SJSA1 (cell line): ENCODE measurements at regions not wholly inside any gene's neighbourhood (a gene's known extent, or its start where the extent isn't known, plus 50 kb on each side); places are given as distances from the start of the nearest gene placed in this dataset.

Source experiments
- DNase-seq, 2 experiments: peaks; one replicate each; pipeline ENCODE4 v3.0.0-alpha.2; 2015 to 2020; ENCODE audit warnings: low spot score in 2 of 2, low read depth in 1 of 2
- H3K27ac ChIP-seq: fragments of 250-450 bp; sonication (Bioruptor Pico); 2 replicates; pipeline ENCODE4 v1.5.1; 2020; ENCODE audit warnings: mild to moderate bottlenecking, moderate library complexity
- H3K27me3 ChIP-seq: fragments of 250-450 bp; sonication (Bioruptor Pico); replicated peaks from 2 replicates; pipeline ENCODE4 v1.5.1; 2020; ENCODE audit warnings: mild to moderate bottlenecking, moderate library complexity
- H3K36me3 ChIP-seq: fragments of 250-450 bp; sonication (Bioruptor Pico); 2 replicates; pipeline ENCODE4 v1.5.1; 2020; ENCODE audit warnings: mild to moderate bottlenecking
- H3K4me1 ChIP-seq: fragments of 250-450 bp; sonication (Bioruptor Pico); replicated peaks from 2 replicates; pipeline ENCODE4 v1.6.1; 2021; ENCODE audit warnings: mild to moderate bottlenecking
- H3K4me3 ChIP-seq: fragments of 250-450 bp; sonication (Bioruptor Pico); 2 replicates; pipeline ENCODE4 v1.5.1; 2020; ENCODE audit warnings: mild to moderate bottlenecking
- H3K9me3 ChIP-seq: fragments of 250-450 bp; sonication (Bioruptor Pico); replicated peaks from 2 replicates; pipeline ENCODE4 v1.5.1; 2020; ENCODE audit warnings: mild to moderate bottlenecking

- Histone ChIP-seq H3K36me3 (no peaks in the 10 kb centered on the region), H3K27ac (no peak overlapping the region)
- DNase-seq: peak in 1 of 2 experiments; percentile 28
Observed at GRCh38 chr5:107074996-107075395, 595.7 kb downstream of the EFNA5 start.

GRCh38 chr5:107072967-107073366 is 597.8 kb downstream of the EFNA5 start:
- no peak for DNase-seq
- Histone ChIP-seq H3K36me3 (no peaks in the 10 kb centered on the region), H3K9me3 (no peaks in the 10 kb centered on the region), H3K4me3 (no peak overlapping the region), H3K27ac (no peak overlapping the region), H3K4me1 (peaks cover 9% of the 10 kb centered on the region), H3K27me3 (no peaks in the 10 kb centered on the region)

More at GRCh38 chr5:107074996-107075395, 595.7 kb downstream of the EFNA5 start:
- Histone ChIP-seq H3K27me3 (no peaks in the 10 kb centered on the region), H3K9me3 (no peaks in the 10 kb centered on the region), H3K4me3 (no peak overlapping the region), H3K4me1 (peaks cover 9% of the 10 kb centered on the region)

GRCh38 chr5:107072440-107072839 is 598.3 kb downstream of the EFNA5 start:
- H3K4me1 ChIP-seq: peaks cover 9% of the 10 kb centered on the region
- H3K27ac ChIP-seq: no peak overlapping the region
- H3K9me3 ChIP-seq: no peaks in the 10 kb centered on the region
- H3K36me3 ChIP-seq: no peaks in the 10 kb centered on the region
- H3K27me3 ChIP-seq: no peaks in the 10 kb centered on the region
- no peak overlapping the region for H3K4me3 ChIP-seq
- DNase-seq: peak; percentile 57 to 72

GRCh38 chr5:107068782-107069181 is 602.0 kb downstream of the EFNA5 start:
- no peak for DNase-seq
- H3K27me3 ChIP-seq: no peaks in the 10 kb centered on the region
- H3K36me3 ChIP-seq: no peaks in the 10 kb centered on the region
- H3K9me3 ChIP-seq: no peaks in the 10 kb centered on the region
- H3K4me1 ChIP-seq: peaks cover 9% of the 10 kb centered on the region; the same call in 1 of the 2 replicates
- no peak overlapping the region for H3K4me3 ChIP-seq
- no peak overlapping the region for H3K27ac ChIP-seq

GRCh38 chr5:107067395-107067794 is 603.3 kb downstream of the EFNA5 start:
- peaks cover 4% of the 10 kb centered on the region; the same call in 1 of the 2 replicates for H3K4me1 ChIP-seq
- no peaks in the 10 kb centered on the region for H3K9me3 ChIP-seq
- H3K27me3 ChIP-seq: no peaks in the 10 kb centered on the region
- H3K27ac ChIP-seq: no peak overlapping the region
- no peak for DNase-seq
- no peaks in the 10 kb centered on the region for H3K36me3 ChIP-seq
- H3K4me3 ChIP-seq: no peak overlapping the region

GRCh38 chr5:107063511-107063910 is 607.2 kb downstream of the EFNA5 start:
- no peak overlapping the region for H3K27ac ChIP-seq
- H3K4me1 ChIP-seq: no peaks in the 10 kb centered on the region
- no peaks in the 10 kb centered on the region for H3K9me3 ChIP-seq
- H3K4me3 ChIP-seq: no peak overlapping the region
- no peaks in the 10 kb centered on the region for H3K27me3 ChIP-seq
- no peaks in the 10 kb centered on the region for H3K36me3 ChIP-seq
- no peak for DNase-seq

GRCh38 chr5:107058803-107059202 is 611.9 kb downstream of the EFNA5 start:
- H3K27me3 ChIP-seq: no peaks in the 10 kb centered on the region
- no peak overlapping the region for H3K4me3 ChIP-seq
- DNase-seq: no peak
- H3K9me3 ChIP-seq: no peaks in the 10 kb centered on the region
- H3K4me1 ChIP-seq: no peaks in the 10 kb centered on the region
- no peaks in the 10 kb centered on the region for H3K36me3 ChIP-seq
- H3K27ac ChIP-seq: no peak overlapping the region

- DNase-seq: no peak
- no peaks in the 10 kb centered on the region for H3K4me1 ChIP-seq
- H3K27ac ChIP-seq: no peak overlapping the region
- H3K36me3 ChIP-seq: no peaks in the 10 kb centered on the region
- no peak overlapping the region for H3K4me3 ChIP-seq
- no peaks in the 10 kb centered on the region for H3K27me3 ChIP-seq
- H3K9me3 ChIP-seq: no peaks in the 10 kb centered on the region
Observed at GRCh38 chr5:107058235-107058634, 612.5 kb downstream of the EFNA5 start.

- Histone ChIP-seq H3K4me1 (no peaks in the 10 kb centered on the region), H3K9me3 (no peaks in the 10 kb centered on the region), H3K27me3 (no peaks in the 10 kb centered on the region), H3K36me3 (no peaks in the 10 kb centered on the region), H3K27ac (no peak overlapping the region), H3K4me3 (no peak overlapping the region)
- no peak for DNase-seq
Observed at GRCh38 chr5:107056278-107056677, 614.5 kb downstream of the EFNA5 start.

GRCh38 chr5:107047048-107047447 is 623.7 kb downstream of the EFNA5 start:
- H3K9me3 ChIP-seq: no peaks in the 10 kb centered on the region
- H3K27me3 ChIP-seq: no peaks in the 10 kb centered on the region
- no peak overlapping the region for H3K4me3 ChIP-seq
- no peak overlapping the region for H3K27ac ChIP-seq
- no peaks in the 10 kb centered on the region for H3K36me3 ChIP-seq
- no peak for DNase-seq
- no peaks in the 10 kb centered on the region for H3K4me1 ChIP-seq

GRCh38 chr5:107043665-107044064 is 627.1 kb downstream of the EFNA5 start:
- H3K27me3 ChIP-seq: no peaks in the 10 kb centered on the region
- H3K36me3 ChIP-seq: no peaks in the 10 kb centered on the region
- no peak overlapping the region for H3K4me3 ChIP-seq
- no peaks in the 10 kb centered on the region for H3K4me1 ChIP-seq
- no peak for DNase-seq
- no peaks in the 10 kb centered on the region for H3K9me3 ChIP-seq
- no peak overlapping the region for H3K27ac ChIP-seq

GRCh38 chr5:107040907-107041306 is 629.8 kb downstream of the EFNA5 start:
- Histone ChIP-seq H3K36me3 (no peaks in the 10 kb centered on the region), H3K9me3 (no peaks in the 10 kb centered on the region), H3K4me1 (no peaks in the 10 kb centered on the region), H3K27me3 (no peaks in the 10 kb centered on the region), H3K27ac (no peak overlapping the region), H3K4me3 (no peak overlapping the region)
- no peak for DNase-seq

GRCh38 chr5:107032629-107033028 is 638.1 kb downstream of the EFNA5 start:
- DNase-seq: no peak

GRCh38 chr5:107028938-107029337 is 641.8 kb downstream of the EFNA5 start:
- no peak overlapping the region for H3K27ac ChIP-seq
- no peaks in the 10 kb centered on the region for H3K36me3 ChIP-seq
- H3K4me1 ChIP-seq: no peaks in the 10 kb centered on the region
- no peak for DNase-seq
- no peak overlapping the region for H3K4me3 ChIP-seq
- H3K9me3 ChIP-seq: no peaks in the 10 kb centered on the region
- no peaks in the 10 kb centered on the region for H3K27me3 ChIP-seq

More at GRCh38 chr5:107032629-107033028, 638.1 kb downstream of the EFNA5 start:
- Histone ChIP-seq H3K4me3 (no peak overlapping the region), H3K9me3 (no peaks in the 10 kb centered on the region), H3K27ac (no peak overlapping the region), H3K27me3 (no peaks in the 10 kb centered on the region), H3K36me3 (no peaks in the 10 kb centered on the region), H3K4me1 (no peaks in the 10 kb centered on the region)

GRCh38 chr5:107025712-107026497 is 644.8 kb downstream of the EFNA5 start:
- DNase-seq: no peak
- H3K27me3 ChIP-seq: no peaks in the 10 kb centered on the region
- no peak overlapping the region for H3K27ac ChIP-seq
- no peaks in the 10 kb centered on the region for H3K36me3 ChIP-seq
- H3K4me1 ChIP-seq: no peaks in the 10 kb centered on the region
- H3K9me3 ChIP-seq: no peaks in the 10 kb centered on the region
- H3K4me3 ChIP-seq: no peak overlapping the region
